Ishikawa (cell line): ENCODE measurements at regions not wholly inside any gene's neighbourhood (a gene's known extent, or its start where the extent isn't known, plus 50 kb on each side); places are given as distances from the start of the nearest gene placed in this dataset.

ENCODE experiments used
- CEBPB ChIP-seq: IDR thresholded peaks from 2 replicates; pipeline ENCODE4 v1.6.1; 2012
- CREB1 ChIP-seq: IDR thresholded peaks from 2 replicates; pipeline ENCODE4 v1.6.1; 2012; ENCODE audit warnings: low read depth
- EGR1 ChIP-seq: IDR thresholded peaks from 2 replicates; pipeline ENCODE4 v1.6.1; 2012
- EP300 ChIP-seq: IDR thresholded peaks from 2 replicates; pipeline ENCODE4 v1.6.1; 2012; ENCODE audit warnings: borderline replicate concordance
- FOXM1 ChIP-seq: IDR thresholded peaks from 2 replicates; pipeline ENCODE4 v1.6.1; 2012; ENCODE audit warnings: low read depth, borderline replicate concordance
- MAX ChIP-seq: IDR thresholded peaks from 2 replicates; pipeline ENCODE4 v1.6.1; 2012
- NFIC ChIP-seq: IDR thresholded peaks from 2 replicates; pipeline ENCODE4 v1.6.1; 2012
- RAD21 ChIP-seq: IDR thresholded peaks from 2 replicates; pipeline ENCODE4 v1.6.1; 2012; ENCODE audit warnings: low read depth
- REST ChIP-seq: IDR thresholded peaks from 2 replicates; pipeline ENCODE4 v1.6.1; 2012; ENCODE audit warnings: low read depth, mild to moderate bottlenecking
- TAF1 ChIP-seq: IDR thresholded peaks from 2 replicates; pipeline ENCODE4 v1.6.1; 2012; ENCODE audit warnings: low read depth, mild to moderate bottlenecking
- TCF12 ChIP-seq: IDR thresholded peaks from 2 replicates; pipeline ENCODE4 v1.6.1; 2012; ENCODE audit warnings: low read depth
- TEAD4 ChIP-seq: IDR thresholded peaks from 2 replicates; pipeline ENCODE4 v1.6.1; 2012
- USF1 ChIP-seq: IDR thresholded peaks from 2 replicates; pipeline ENCODE4 v1.6.1; 2012
- YY1 ChIP-seq: IDR thresholded peaks from 2 replicates; pipeline ENCODE4 v1.6.1; 2012; ENCODE audit warnings: low read depth
- ZBTB7A ChIP-seq: IDR thresholded peaks from 2 replicates; pipeline ENCODE4 v1.6.1; 2012; ENCODE audit warnings: low read depth

- TF ChIP-seq MAX (no peak), TEAD4 (no peak), REST (no peak), USF1 (no peak), FOXM1 (no peak), TCF12 (no peak), NFIC (no peak), CREB1 (no peak), EGR1 (no peak)
Observed at GRCh38 chr1:96968983-96969382, 247.4 kb downstream of the PTBP2 start.

GRCh38 chr1:96969656-96970163 lies 248.1 kb downstream of the PTBP2 start:
- TF ChIP-seq TEAD4 (no peak), NFIC (no peak), FOXM1 (no peak), RAD21 (no peak), EP300 (no peak), TCF12 (no peak), CEBPB (no peak), REST (no peak), TAF1 (no peak), YY1 (no peak), MAX (no peak)

- TF ChIP-seq REST (no peak), FOXM1 (no peak), TCF12 (no peak), CREB1 (no peak), YY1 (no peak), USF1 (no peak), MAX (no peak), EGR1 (no peak), NFIC (no peak), TAF1 (no peak), TEAD4 (no peak), EP300 (no peak), RAD21 (no peak), CEBPB (no peak), ZBTB7A (no peak)
Observed at GRCh38 chr1:96971439-96971838, 249.9 kb downstream of the PTBP2 start.

GRCh38 chr1:96971849-96972602 lies 250.4 kb downstream of the PTBP2 start:
- TF ChIP-seq CREB1: no peak
- TF ChIP-seq ZBTB7A: no peak
- TF ChIP-seq EP300: no peak
- no peak for TF ChIP-seq FOXM1
- TF ChIP-seq TEAD4: no peak
- TF ChIP-seq USF1: no peak
- TF ChIP-seq CEBPB: no peak
- TF ChIP-seq TAF1: no peak
- no peak for TF ChIP-seq REST
- no peak for TF ChIP-seq TCF12
- TF ChIP-seq YY1: no peak
- TF ChIP-seq RAD21: no peak
- TF ChIP-seq MAX: no peak
- no peak for TF ChIP-seq EGR1
- no peak for TF ChIP-seq NFIC
